Peyer's patch (tissue), 4 donors: ENCODE measurements at regions not wholly inside any gene's neighbourhood (a gene's known extent, or its start where the extent isn't known, plus 50 kb on each side); places are given as distances from the start of the nearest gene placed in this dataset.

ENCODE experiments used
- DNase-seq, 3 donors: peaks; one replicate each; pipeline ENCODE4 v3.0.0-alpha.2; 2017 to 2019
- H3K27ac ChIP-seq, 4 donors: fragments of 200-600 bp; sonication (generic); one replicate each; pipeline ENCODE4 v1.5.1; 2016 to 2019
- H3K27me3 ChIP-seq, 2 donors: fragments of 200-600 bp; sonication (generic); one replicate each; pipeline ENCODE4 v1.5.1; 2019
- H3K36me3 ChIP-seq, 3 donors: fragments of 200-600 bp; sonication (generic); one replicate each; pipeline ENCODE4 v1.5.1; 2016 to 2019
- H3K4me1 ChIP-seq, 4 donors: fragments of 200-600 bp; sonication (generic); one replicate each; pipeline ENCODE4 v1.5.1; 2016 to 2019
- H3K4me3 ChIP-seq, 4 donors: fragments of 200-600 bp; sonication (generic); 1 replicate in 3 of 4; 2 replicates in 1 of 4; pipeline ENCODE4 v1.5.1; 2016 to 2019; ENCODE audit warnings: mild to moderate bottlenecking in 1 of 4
- H3K9me3 ChIP-seq, 4 donors: fragments of 200-600 bp; sonication (generic); one replicate each; pipeline ENCODE4 v1.5.1; 2016 to 2019; ENCODE audit warnings: mild to moderate bottlenecking in 1 of 4
- CTCF ChIP-seq, 6 experiments: fragments of 450-650 bp in 4 of 6; fragments of 200-600 bp in 2 of 6; sonication (generic) in 1 of 6; IDR thresholded peaks; one replicate each; pipeline ENCODE4 v1.5.1; 2017 to 2019; ENCODE audit warnings: antibody characterized with exemption in 6 of 6, mild to moderate bottlenecking in 3 of 6, moderate library complexity in 1 of 6
- POLR2A ChIP-seq, 2 donors: fragments of 450-650 bp; IDR thresholded peaks; one replicate each; pipeline ENCODE4 v1.5.1; 2017; ENCODE audit warnings: antibody characterized with exemption in 2 of 2, mild to moderate bottlenecking in 2 of 2, moderate library complexity in 2 of 2

GRCh38 chr11:104320097-104320496 lies 156.2 kb upstream of the PDGFD start:
- Histone ChIP-seq H3K9me3 (no peaks in the 10 kb centered on the region), H3K36me3 (no peaks in the 10 kb centered on the region), H3K27me3 (no peaks in the 10 kb centered on the region), H3K4me3 (no peak overlapping the region), H3K27ac (no peak overlapping the region), H3K4me1 (no peaks in the 10 kb centered on the region)
- TF ChIP-seq CTCF (IDR thresholded peaks at IDR 0.05) (no peak), POLR2A (IDR thresholded peaks at IDR 0.05) (no peak)
- DNase-seq, result no peak

GRCh38 chr11:104319396-104319795 lies 155.4 kb upstream of the PDGFD start:
- Histone ChIP-seq H3K4me3 (no peak overlapping the region), H3K27me3 (no peaks in the 10 kb centered on the region), H3K9me3 (no peaks in the 10 kb centered on the region), H3K4me1 (no peaks in the 10 kb centered on the region), H3K27ac (no peak overlapping the region), H3K36me3 (no peaks in the 10 kb centered on the region)
- peak in 1 of 3 donors; percentile 61 for DNase-seq
- no peak for TF ChIP-seq CTCF (IDR thresholded peaks at IDR 0.05)
- no peak for TF ChIP-seq POLR2A (IDR thresholded peaks at IDR 0.05)

DNA sequence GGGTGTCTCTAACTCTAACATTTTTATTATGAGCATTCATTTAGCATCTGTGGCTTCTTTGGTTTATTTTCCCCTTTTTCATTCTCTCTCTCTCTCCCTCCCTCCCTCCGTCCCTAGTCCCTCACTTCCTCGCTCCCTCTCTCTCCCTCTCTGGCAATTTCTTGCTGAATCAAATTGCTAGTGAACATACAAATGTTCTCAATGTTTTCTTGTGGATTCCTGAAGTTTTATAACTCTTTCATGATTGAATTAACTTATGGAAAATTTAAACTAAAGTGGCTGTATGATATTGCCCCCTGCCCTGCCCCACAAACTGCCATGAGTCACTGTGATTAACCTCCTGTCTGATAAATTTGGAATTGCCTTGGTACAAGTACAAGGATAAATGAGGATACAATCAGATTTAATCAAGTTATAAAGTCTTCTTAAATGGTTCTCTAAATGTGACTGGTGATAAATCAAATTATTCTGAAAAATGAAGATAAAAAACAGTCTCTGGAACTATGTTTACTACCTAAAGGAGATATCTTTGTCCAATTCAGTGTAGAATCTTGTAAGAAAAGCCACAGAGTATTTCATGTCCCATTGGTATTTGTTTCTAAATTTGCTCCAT lies 143.0 kb upstream of the PDGFD start:
- H3K9me3 ChIP-seq, result no peaks in the 10 kb centered on the region
- TF ChIP-seq CTCF (IDR thresholded peaks at IDR 0.05) (no peak), POLR2A (IDR thresholded peaks at IDR 0.05) (no peak)
- H3K4me1 ChIP-seq, result no peaks in the 10 kb centered on the region
- no peaks in the 10 kb centered on the region for H3K36me3 ChIP-seq
- no peak overlapping the region for H3K27ac ChIP-seq
- H3K4me3 ChIP-seq, result no peak overlapping the region
- no peak for DNase-seq
- H3K27me3 ChIP-seq, result no peaks in the 10 kb centered on the region

DNA sequence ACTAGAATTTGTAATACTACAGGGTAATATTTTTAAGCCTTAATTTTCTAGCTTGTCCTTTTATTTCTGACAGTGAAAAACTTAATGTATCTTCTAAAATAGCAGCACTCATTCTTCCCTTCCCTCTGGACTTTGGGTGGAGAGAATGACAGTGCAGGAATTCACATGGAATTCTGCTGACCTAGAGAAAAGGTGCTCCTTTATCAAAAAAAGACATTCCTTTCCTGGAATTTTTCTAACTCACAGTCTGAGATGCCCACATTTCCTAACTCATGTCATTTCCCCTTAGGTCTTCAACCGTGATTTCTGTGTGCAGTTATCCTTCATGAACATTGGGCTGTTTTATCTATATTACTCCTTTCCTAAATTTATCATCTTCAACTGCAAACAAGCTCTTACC lies 137.8 kb upstream of the PDGFD start:
- no peaks in the 10 kb centered on the region for H3K9me3 ChIP-seq
- no peak overlapping the region for H3K4me3 ChIP-seq
- H3K36me3 ChIP-seq, result no peaks in the 10 kb centered on the region
- DNase-seq, result no peak
- TF ChIP-seq POLR2A (IDR thresholded peaks at IDR 0.05) (no peak), CTCF (IDR thresholded peaks at IDR 0.05) (no peak)
- H3K4me1 ChIP-seq, result no peaks in the 10 kb centered on the region
- no peaks in the 10 kb centered on the region for H3K27me3 ChIP-seq
- H3K27ac ChIP-seq, result no peak overlapping the region

DNA sequence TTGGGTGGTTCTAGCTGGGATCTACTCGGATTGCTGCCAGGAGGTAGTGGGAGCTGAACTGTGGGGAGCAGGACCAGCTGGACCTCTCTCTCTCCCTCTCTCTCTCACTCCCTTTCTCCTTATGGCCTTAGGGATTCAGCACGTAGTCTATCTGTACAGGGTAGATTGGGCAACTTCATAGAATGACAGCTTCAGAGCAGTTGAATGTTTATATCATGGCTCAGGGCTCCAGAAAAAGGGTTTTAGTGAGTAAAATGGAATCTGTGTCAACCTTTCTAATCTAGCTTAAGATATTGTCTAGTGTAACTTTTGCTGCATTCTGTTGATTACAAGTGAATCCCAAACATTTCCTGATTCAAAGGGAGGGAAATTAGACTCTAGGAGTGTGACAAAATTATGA lies 127.7 kb upstream of the PDGFD start:
- no peaks in the 10 kb centered on the region for H3K9me3 ChIP-seq
- no peaks in the 10 kb centered on the region for H3K4me1 ChIP-seq
- no peak for DNase-seq
- H3K27ac ChIP-seq, result no peak overlapping the region
- H3K4me3 ChIP-seq, result no peak overlapping the region
- H3K36me3 ChIP-seq, result no peaks in the 10 kb centered on the region
- TF ChIP-seq CTCF (IDR thresholded peaks at IDR 0.05) (no peak), POLR2A (IDR thresholded peaks at IDR 0.05) (no peak)
- no peaks in the 10 kb centered on the region for H3K27me3 ChIP-seq

- H3K27me3 ChIP-seq, result no peaks in the 10 kb centered on the region
- no peaks in the 10 kb centered on the region for H3K36me3 ChIP-seq
- no peak overlapping the region for H3K4me3 ChIP-seq
- no peaks in the 10 kb centered on the region for H3K4me1 ChIP-seq
- no peak for DNase-seq
- no peaks in the 10 kb centered on the region for H3K9me3 ChIP-seq
- no peak for TF ChIP-seq POLR2A (IDR thresholded peaks at IDR 0.05)
- H3K27ac ChIP-seq, result no peak overlapping the region
These were observed 122.2 kb upstream of the PDGFD start for GRCh38 chr11:104286129-104286528.
